ENCODE measurements at regions not wholly inside any gene's neighbourhood (a gene's known extent, or its start where the extent isn't known, plus 50 kb on each side); places are given as distances from the start of the nearest gene placed in this dataset.

GRCh38 chr5:155726267-155726666, 600.7 kb upstream of the SGCD start:
- TF ChIP-seq REST (IDR thresholded peaks at IDR 0.05; ENCODE audit: low read depth) (peak; percentile 27), SRF (IDR thresholded peaks at IDR 0.05; ENCODE audit: low read depth) (no peak), MAX (IDR thresholded peaks at IDR 0.05) (no peak), YY1 (IDR thresholded peaks at IDR 0.05; ENCODE audit: extremely low read depth, insufficient replicate concordance, low read depth, low read length) (no peak), EZH2 (IDR thresholded peaks at IDR 0.05) (no peak), POLR2AphosphoS5 (IDR thresholded peaks at IDR 0.05; ENCODE audit: low read depth, low read length) (no peak), ZFX (IDR thresholded peaks at IDR 0.05) (no peak), CTCF (IDR thresholded peaks at IDR 0.05 in 2 of 3, conservative IDR thresholded peaks at IDR 0.05 in 1 of 3; ENCODE audit: borderline replicate concordance in 1 of 3, insufficient read depth in 1 of 3, low read depth in 2 of 3, low read length in 2 of 3) (no peak), ATF3 (IDR thresholded peaks at IDR 0.05) (no peak), POLR2A (IDR thresholded peaks at IDR 0.05; ENCODE audit: borderline replicate concordance, extremely low read depth, insufficient read depth, insufficient read length) (no peak), SP1 (IDR thresholded peaks at IDR 0.05; ENCODE audit: low read depth) (no peak), FOSL1 (IDR thresholded peaks at IDR 0.05; ENCODE audit: low read depth) (no peak), CBX3 (IDR thresholded peaks at IDR 0.05; ENCODE audit: low read depth) (no peak)
